ENCODE measurements at regions not wholly inside any gene's neighbourhood (a gene's known extent, or its start where the extent isn't known, plus 50 kb on each side); places are given as distances from the start of the nearest gene placed in this dataset.

GRCh38 chr13:71327266-71327665 is 539.7 kb downstream of the DACH1 start:
- H2BK5ac ChIP-seq (ENCODE audit: insufficient read length, low read length): no peak overlapping the region
- Mint-ChIP-seq H3K9me3 (no peaks in the 10 kb centered on the region), H3K36me3 (ENCODE audit: insufficient read depth in 1 of 3, low read depth in 3 of 3) (no peaks in the 10 kb centered on the region), H3K27ac (no peak overlapping the region), H3K27me3 (ENCODE audit: low read depth) (no peaks in the 10 kb centered on the region), H3K4me3 (no peak overlapping the region), H3K4me1 (no peaks in the 10 kb centered on the region)
- no peak overlapping the region for H3K56ac ChIP-seq (ENCODE audit: insufficient read length, low read depth, low read length)
- H3K79me1 ChIP-seq (ENCODE audit: insufficient read depth, low read depth, low read length, poor library complexity, severe bottlenecking): no peaks in the 10 kb centered on the region
- H3K79me2 ChIP-seq (ENCODE audit: insufficient read depth, low read length): no peaks in the 10 kb centered on the region
- DNase-seq: no peak
- H3K27me3 ChIP-seq (ENCODE audit: insufficient read depth, low read length): no peaks in the 10 kb centered on the region
- no peak overlapping the region for H3K23ac ChIP-seq (ENCODE audit: insufficient read length, low read depth, low read length)
- H2AFZ ChIP-seq (ENCODE audit: low read length): no peak overlapping the region
- no peak overlapping the region for H3T11ph ChIP-seq (ENCODE audit: low read length)
- H4K91ac ChIP-seq (ENCODE audit: insufficient read length, low read depth, low read length): no peak overlapping the region
- no peak overlapping the region for H3K27ac ChIP-seq (ENCODE audit: insufficient read length, low read depth, low read length)
- no peaks in the 10 kb centered on the region for H3K23me2 ChIP-seq (ENCODE audit: insufficient read length, low read depth, low read length, poor library complexity, severe bottlenecking)
- no peak overlapping the region for H3K4ac ChIP-seq (ENCODE audit: low read depth, low read length)
- H3K18ac ChIP-seq (ENCODE audit: insufficient read length, low read depth, low read length): no peak overlapping the region
- H4K8ac ChIP-seq (replicated peaks; ENCODE audit: insufficient read length, low read depth, low read length): no peak overlapping the region
- H3K14ac ChIP-seq (ENCODE audit: insufficient read depth, low read length): no peak overlapping the region
- no peak overlapping the region for H3K9ac ChIP-seq (ENCODE audit: extremely low read depth, insufficient read length, low read length)
- H3K4me1 ChIP-seq (ENCODE audit: insufficient read depth, low read length): no peaks in the 10 kb centered on the region
- H2BK120ac ChIP-seq (ENCODE audit: low read depth, low read length, poor library complexity, severe bottlenecking): no peak overlapping the region
- no peak overlapping the region for H3K4me2 ChIP-seq (ENCODE audit: insufficient read depth, insufficient read length, low read length)
- no peak overlapping the region for H2AK5ac ChIP-seq (ENCODE audit: insufficient read length, low read length)
- no peak overlapping the region for H2BK15ac ChIP-seq (ENCODE audit: low read depth, low read length)
- WGBS (ENCODE audit: extremely low coverage, insufficient read length, low lambda C conversion rate): no CpG with 5 or more reads among the region's 1 CpG
- no peaks in the 10 kb centered on the region for H3K9me3 ChIP-seq (ENCODE audit: control insufficient read depth, low read depth, low read length)
- H2BK20ac ChIP-seq (ENCODE audit: low read depth, low read length, poor library complexity, severe bottlenecking): no peak overlapping the region
- H2BK12ac ChIP-seq (ENCODE audit: insufficient read length, low read depth, low read length): no peak overlapping the region
- no peaks in the 10 kb centered on the region for H4K20me1 ChIP-seq (ENCODE audit: control insufficient read depth, insufficient read depth, insufficient read length)
- no peak for TF ChIP-seq CTCF (conservative IDR thresholded peaks at IDR 0.05)
- no peak overlapping the region for H4K5ac ChIP-seq (ENCODE audit: insufficient read length, low read depth, low read length)
